HK-2 (cell line): ENCODE measurements at regions not wholly inside any gene's neighbourhood (a gene's known extent, or its start where the extent isn't known, plus 50 kb on each side); places are given as distances from the start of the nearest gene placed in this dataset.

Experiments
- DNase-seq: peaks from one replicate; pipeline ENCODE4 v3.0.0-alpha.2; 2018; ENCODE audit not compliant: unreplicated experiment

DNA sequence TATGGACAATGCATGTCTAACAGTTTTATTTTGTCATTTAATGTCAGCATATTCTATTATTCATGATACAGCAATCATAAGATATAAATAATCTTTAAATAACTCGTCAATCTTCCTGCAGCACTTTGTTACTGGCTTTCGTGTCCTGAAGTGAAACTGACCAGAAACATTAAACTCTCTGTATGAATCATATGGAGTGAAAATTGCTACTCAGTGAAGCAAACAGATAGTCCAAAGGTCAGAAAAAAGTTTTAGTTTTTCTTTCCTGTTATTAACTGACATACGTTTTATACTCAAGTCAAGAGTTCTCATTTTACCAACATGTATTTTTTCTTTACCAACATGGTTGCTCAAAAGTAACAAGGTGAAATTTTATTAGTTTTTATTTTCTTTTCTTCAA is 106.8 kb upstream of the GALNT5 start:
- DNase-seq: no peak

DNA sequence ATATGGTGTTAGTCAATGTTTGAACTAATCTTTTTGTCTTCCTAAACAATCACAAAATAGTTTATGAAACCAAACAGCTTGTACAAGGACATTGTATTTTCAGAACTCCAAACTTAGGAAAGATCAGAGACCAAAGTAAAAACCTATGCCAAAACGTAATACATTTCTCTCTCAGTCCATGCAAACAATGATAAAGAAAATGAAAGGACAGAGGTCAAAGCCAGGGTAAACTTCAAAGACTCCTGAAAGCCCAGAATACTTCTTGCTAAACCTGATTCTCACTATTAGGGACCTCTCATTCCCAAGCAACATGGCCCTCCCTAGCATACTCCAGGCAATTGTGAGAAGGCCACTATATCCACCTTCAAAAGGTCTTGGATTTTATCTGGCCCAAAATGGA is 105.1 kb upstream of the GALNT5 start:
- DNase-seq: no peak

DNA sequence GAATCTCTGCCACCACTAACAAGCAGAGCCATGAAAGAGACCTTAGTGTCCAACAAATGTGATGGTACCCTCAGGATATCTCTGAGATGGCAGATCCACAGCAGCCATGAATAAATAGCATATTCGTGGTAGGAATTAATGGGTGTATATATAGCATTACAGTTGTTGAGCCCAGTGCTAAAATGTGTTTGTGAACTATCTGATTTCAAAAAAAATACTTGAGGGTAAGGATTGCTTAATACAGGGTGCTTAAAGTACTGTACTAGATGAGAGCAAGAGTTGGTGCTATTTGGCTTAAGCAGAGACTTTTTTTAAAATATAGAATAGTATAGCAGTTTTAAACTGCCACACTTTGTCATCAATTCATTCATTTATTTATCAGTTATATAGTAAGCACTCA is 101.5 kb upstream of the GALNT5 start:
- DNase-seq: no peak

DNA sequence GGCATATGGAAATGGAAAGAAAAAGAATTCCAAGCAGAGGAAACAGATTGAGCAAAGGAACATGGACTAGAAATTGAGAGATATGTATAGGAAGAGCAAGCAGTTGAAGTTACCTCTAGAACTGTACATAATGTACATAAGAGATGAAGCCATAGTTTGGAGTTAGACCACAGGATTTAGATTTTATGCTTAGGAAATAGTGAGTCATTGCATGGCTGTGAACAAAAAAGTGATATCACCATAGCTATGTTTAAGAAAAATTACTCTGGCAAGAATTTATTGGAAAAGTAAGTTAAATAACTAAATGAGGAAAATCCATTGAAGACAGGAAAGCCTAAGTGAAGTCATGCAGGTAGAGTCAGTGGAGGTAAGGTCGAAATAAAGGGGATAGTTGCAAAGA is 99.4 kb upstream of the GALNT5 start:
- no peak for DNase-seq

DNA sequence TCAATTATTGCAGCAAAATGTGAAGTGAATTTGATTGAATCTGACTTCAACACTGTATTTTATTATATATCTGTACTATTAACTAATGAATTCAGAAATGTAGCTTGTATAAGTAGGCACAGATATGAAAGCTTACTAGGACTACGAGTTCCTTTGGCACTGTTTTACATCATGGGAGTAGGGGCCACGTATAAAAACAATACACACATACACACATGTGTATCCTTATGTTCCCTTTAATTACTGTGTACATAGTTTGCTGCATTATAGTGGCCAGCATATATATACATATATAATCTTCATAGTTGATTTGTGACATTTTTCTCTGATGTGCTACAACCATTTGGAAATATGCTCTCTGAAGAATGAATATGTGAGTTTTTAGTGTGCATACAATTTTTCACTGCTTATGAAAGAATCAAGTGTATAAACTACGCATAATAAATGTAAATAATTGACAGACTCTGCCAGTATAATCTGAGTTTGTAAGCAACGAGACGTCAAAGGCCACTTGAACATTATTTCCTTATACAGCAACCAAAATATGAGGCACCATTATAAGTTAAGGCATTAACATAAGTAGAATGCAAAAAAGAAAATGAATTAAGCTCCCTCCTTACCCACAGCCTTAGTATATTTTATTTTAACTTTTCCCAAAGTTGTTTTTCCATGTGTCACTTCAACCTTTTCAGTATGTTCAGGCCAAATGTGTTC is 98.1 kb upstream of the GALNT5 start:
- DNase-seq: no peak

DNA sequence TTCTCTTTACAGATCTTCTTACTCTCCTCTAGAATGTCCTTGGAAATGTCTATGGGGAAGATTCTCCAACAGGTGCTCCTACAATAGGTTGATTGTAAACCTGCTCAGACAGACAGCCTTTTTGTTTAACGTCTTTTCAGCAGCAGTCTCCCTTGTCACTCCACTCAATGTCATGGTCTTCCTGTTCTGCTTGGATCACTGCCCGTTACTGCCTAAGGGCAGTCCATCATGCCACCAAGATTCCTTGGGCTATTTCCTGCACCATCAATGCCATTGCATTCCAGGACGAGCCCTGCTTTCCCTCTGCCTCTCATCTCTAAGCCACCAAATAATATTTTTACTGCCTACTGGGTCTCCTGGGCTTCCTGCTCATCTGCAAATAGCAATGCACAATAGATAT is 97.4 kb upstream of the GALNT5 start:
- DNase-seq: no peak

DNA sequence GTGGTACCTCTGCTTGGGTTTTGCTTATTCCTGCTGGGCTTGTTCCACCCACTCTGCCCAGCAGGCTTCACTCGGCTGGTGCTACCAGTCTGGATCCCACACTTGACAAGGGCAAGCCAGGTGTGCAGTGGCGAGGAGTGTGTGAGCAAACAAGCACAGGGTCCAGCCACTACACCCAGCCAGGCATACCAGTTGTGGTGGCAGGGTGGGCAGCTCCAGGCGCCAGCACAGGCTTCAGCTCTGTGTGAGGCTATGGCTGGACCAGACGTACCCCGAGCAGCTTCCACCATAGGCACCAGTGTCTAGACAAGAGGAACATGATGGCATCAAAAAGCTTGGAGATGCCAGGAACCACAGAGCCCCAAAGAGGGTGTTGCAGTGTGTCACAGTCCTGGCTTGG is 93.1 kb upstream of the GALNT5 start:
- DNase-seq: no peak

DNA sequence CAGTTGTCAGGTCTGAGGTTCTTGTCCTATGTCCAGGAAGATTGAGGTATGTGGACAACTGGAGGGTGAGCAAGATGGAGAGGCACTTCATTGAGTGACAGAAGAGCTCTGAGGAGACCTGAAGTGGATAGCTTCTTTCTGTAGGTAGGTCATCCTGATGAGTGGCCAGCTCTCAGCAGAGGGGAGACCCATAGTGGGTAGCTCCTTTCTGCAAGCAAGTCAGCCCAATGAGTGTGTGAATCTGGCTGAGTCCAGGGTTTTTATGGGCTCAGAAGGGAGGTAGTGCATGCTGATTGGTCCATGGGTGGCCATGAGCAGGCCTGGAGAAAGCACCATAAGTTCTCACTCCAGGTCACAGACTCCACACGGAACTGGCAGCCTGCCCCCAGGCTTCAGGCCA is 92.6 kb upstream of the GALNT5 start:
- DNase-seq: no peak

DNA sequence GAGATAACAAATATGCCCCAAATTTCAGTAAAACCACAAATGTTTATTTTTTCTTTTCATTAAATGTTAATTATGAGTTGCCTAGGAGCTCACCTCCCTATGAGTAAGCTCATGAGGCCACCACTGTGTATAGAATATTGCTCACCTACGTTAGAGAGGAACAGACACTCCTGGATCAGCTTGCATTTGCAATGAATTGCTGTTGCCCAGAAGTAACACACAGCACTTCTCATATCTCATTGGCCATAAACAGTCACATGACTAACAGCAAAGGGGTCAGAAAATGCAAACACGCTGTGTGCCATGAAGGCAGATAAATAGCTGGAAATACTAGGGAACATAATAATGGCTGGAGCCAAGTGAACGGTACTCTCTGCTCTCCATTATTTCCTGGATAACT is 89.0 kb upstream of the GALNT5 start:
- no peak for DNase-seq

DNA sequence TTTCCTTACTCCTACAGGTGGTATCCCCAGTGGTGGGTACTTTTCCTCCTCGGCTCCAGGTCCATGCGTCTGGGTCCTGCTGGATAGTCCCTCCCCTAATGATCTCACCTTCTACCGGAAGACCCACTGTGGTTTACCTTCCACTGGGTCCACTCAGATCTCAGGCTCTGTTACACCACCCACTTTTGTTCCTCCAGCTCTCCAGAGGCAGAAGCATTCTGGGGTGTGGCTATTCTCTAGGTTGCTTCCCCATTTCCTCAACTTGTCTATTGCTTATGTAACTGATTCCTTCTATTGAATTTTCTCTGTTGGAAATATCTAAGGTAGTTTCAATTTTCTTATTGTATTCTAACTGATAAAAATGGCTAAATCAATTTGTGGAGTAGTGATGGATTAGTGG is 87.6 kb upstream of the GALNT5 start:
- no peak for DNase-seq

DNA sequence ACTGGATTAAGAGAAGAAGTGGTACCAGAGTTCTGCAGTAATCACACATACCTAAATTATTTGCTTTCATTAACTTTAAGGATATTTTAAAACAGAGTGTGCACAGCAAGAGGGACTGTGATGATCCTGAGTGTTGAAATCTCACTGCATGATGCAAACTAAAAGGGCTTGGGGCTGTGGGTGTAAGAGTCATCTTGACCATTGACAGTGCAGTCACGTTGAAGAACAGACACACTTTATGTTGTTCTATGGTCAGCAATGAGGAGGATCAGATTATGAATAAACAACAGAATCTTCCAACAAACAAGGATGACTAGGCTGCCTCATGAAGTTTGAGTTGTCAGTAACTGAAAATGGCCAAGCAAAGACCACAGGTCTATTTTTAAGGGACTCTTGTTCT is 87.2 kb upstream of the GALNT5 start:
- DNase-seq: no peak

DNA sequence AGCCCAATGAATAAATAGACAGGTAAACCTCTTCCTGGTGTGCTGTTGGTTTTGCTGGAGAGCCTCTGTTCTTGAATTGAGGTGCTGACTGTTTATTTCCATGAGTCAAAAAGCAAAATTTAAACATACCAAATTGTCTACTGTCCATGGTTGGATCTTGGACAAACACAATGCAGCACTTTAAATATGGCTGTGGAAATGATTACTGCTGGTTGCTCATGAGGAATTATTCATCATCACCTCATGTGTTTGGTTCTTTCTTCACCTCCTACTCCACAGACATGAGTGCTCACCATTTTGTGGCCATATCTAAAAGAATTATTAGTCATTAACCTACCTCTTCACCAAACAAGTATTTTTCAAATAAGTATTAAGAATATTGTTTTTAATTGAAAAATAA is 85.3 kb upstream of the GALNT5 start:
- no peak for DNase-seq

DNA sequence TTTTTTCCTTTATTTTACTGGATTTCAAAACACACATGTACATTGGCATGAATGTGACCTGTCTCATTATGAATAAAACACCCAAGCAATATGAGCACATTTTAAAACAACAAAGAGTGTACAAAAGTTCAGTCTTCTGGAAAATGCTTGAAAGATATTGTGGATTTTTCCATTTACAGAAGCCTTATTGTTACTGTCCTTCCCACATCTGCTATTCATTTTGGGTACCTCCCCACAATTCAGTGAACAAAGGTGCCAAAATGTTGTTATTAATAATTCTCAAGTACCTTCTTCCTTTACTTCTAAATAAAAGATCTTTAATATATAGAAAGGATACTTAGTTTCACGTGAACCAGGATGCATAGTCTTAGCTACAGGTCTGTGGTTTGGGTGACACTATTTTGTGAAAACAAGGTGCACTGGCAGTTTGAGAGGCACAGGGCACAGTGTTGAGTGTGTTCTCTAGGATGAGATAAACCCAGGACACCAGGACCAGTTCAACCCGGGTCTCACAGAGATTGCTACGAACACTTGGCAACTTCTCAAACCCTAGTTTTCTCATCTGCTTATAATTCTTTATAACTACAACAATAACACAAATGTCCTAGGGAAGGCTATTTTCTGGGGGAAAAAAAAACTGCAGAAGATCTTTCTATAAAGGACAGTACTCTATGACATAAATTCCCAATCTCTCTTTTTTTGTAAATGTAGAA is 84.5 kb upstream of the GALNT5 start:
- no peak for DNase-seq

DNA sequence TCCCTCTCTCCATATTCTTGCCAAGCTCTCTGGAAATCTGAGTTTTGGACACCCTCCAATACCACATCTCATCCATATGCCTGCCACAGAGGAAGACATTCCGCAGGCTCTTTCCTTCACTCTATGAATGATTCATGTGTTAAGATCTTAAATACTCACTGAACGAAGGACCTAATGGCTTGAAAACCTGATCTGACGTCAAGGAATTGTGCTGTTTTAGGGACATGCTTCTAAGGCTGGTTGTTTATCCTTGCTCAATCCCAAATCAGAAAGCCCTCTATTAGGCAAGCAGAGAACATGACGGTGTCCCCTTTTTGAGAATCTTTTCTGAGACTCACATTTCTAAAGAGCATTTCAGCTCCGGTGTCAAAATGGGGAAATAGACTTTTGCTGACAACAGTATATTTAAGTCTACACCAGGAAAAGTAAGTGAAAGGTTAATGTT is 83.7 kb upstream of the GALNT5 start:
- peak; percentile 7 for DNase-seq

DNA sequence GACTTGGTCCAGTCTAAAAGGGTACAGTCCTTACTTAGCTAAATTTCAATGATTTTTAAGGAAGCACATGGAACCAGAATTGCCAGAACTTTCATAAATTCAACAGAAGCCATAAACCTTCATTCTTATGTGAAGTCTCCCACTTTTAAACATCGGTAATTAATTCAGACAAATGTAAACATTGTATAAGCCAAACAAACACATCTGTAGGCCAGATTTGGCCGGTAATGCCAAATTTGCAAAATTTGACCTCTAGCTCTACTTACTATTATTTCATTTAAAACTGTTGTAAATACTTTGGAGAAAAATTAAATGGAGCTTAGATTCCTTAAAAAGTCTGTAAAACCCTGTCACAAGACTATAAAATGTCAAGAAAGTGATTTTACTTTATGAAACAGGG is 83.2 kb upstream of the GALNT5 start:
- DNase-seq: no peak

DNA sequence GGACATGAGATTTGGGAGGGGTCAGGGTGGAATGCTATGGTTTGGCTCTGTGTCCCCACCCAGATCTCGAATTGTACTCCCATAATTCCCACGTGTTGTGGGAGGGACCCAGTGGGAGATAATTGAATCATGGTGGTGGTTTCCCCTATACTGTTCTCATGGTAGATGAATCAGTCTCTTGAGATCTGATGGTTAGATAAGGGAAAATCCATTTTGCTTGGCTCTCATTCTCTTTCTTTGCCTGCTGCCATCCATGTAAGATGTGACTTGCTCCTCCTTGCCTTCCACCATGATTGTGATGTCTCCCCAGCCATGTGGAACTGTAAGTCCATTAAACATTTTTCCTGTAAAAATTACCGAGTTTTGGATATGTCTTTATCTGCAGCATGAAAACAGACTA is 80.9 kb upstream of the GALNT5 start:
- DNase-seq: no peak

DNA sequence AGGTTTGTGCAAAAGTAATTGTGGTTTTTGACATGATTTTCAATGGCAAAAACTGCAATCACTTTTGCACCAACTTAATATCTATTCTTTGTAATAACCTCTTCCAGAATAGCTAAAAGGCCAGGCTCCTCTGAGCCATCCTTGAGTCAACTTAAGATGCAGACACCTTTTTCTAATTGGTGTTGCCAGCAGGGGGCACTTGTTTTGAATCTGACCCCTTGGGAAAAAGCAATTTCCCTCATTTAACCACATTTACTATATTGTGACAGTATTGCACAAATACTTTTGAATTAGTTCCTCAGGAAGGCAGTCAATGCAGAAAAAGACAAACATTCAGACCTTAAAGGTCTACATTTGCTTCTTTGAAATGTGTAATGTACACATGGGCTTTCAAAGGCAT is 78.6 kb upstream of the GALNT5 start:
- DNase-seq: no peak

DNA sequence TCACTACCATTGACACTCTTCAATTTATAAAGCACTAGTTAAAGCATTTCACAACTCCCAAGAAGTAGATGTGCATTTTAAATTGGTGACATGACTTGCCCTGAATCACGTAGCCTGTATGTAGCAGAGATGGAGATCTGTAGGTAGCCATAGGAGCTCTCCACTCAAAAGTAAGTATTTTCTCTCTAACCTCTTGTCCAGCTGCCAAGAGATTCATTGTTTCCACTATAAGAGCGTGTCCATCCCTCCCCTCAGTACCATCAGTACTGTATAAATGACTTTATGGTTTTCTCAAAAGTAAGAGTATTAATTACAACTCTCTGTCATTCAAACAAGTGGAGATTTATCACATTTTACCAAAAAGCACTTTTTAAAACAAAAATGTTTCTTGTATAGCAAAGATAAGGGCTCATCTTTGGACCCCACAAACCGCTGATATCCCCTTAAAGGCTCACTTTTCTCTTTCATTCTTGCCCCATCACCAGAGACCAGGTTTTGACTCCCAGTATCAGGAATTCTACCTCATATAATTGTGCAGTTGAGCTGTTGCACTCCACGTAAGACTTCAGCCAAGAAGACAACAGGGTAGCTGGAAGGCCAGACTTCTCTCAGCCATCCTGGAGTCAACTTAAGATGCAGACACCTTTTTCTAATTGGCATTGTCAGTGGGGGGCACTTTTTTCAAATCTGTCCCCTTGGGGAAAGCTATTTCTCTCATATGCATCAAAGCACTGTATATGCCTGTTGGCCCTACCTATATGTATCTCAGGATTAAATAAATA is 78.0 kb upstream of the GALNT5 start:
- DNase-seq: no peak

DNA sequence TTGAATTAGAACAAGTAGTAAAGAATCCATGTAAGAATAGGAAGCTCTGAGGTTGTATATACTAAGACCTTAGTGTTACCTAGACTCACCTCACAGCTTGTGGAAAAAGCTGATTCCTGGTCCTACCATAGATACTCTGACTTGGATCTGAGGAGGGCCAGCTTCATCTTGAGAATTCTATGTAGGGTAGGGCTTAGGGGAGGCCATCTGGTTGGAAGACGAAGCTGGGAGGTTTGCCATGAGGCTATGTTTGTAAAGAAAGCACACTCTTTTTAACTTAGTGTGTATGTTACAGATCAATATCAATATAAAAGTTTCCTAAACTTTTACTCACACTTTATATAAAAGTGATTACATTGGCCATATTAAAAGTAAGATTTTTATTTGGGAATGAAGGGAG is 77.1 kb upstream of the GALNT5 start:
- DNase-seq: no peak

DNA sequence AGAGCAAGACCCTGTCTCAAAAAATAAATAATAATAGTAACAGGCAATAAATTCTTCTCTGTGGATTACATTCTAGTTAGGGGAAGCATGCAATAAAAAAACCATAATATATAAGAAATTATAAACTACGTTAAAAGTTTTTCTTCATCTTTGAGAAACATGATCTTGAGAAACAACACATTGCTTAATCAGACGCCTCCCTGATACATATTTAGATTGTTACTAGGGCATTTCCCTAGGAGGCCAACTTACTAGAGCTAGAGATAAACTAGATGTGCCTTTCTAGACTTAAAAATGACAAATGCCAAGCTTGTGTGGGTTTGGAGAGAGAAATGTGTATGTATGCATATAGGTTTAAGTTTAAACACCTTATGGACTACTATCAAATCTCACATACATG is 76.3 kb upstream of the GALNT5 start:
- no peak for DNase-seq

DNA sequence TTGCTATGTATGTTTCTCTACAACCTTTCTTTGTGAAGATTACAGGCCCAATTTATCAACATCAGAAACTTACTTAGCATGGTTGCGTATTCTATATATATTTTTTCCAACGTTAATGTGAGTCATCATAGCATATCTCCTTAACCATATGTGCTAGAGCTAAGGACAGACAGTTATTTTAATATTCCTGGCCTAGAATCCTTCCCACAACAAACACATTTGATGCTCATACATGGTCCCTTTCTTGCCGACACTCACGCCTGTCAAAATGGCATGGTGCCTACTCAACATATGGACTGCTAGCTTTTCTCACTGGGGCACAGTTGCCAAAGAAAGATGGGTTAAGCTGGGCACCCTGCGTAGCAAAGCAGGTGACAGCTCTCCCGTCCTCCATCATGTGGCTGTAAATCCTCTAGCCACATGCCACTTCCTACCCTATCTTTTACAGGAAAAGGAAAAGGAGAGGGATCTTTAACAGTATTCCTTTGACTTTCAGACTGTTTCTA is 75.2 kb upstream of the GALNT5 start:
- DNase-seq: no peak

DNA sequence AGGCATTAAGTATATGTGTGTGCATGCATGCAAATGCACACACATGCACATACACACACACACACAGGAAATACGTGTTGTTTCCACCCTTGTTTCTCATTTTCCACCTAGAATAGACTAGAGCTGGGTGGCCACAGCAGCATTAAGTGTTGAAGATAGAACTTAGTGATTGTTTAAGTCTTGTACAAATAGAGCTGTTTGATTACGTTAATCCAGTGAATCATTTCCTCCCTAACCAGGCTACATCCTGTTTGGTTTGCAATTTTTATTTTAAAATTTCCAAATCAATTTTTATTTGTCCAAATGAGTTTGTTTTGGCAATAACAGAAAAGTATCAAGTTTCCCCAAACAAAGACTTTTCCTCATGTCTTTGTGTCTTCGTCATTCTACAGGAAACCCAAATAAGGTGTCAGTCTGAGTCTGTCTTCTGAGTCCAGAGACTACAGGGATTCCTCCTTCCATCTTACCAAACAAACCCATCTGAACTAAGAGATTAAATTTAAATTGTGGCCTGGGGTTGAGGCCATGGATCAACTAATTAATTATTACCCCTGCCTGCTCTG is 74.6 kb upstream of the GALNT5 start:
- DNase-seq: no peak
